ENCODE measurements at regions not wholly inside any gene's neighbourhood (a gene's known extent, or its start where the extent isn't known, plus 50 kb on each side); places are given as distances from the start of the nearest gene placed in this dataset.

GRCh38 chr1:68953311-68953710 is 456.4 kb upstream of the DEPDC1 start:
- no peak for TF ChIP-seq CTCF (IDR thresholded peaks at IDR 0.05)
- no peak for TF ChIP-seq POLR2A (IDR thresholded peaks at IDR 0.05)
